22Rv1 (cell line): ENCODE measurements at regions not wholly inside any gene's neighbourhood (a gene's known extent, or its start where the extent isn't known, plus 50 kb on each side); places are given as distances from the start of the nearest gene placed in this dataset.

Experiments used
- ZFX ChIP-seq: fragments of 450-650 bp; IDR thresholded peaks from 2 replicates; pipeline ENCODE4 v1.6.1; 2017; ENCODE audit warnings: antibody characterized with exemption, borderline replicate concordance
- TF ChIP-seq, protein P1 (sequence below): fragments of 450-650 bp; IDR thresholded peaks from 2 replicates; pipeline ENCODE4 v1.5.1; 2017; ENCODE audit warnings: mild to moderate bottlenecking

GRCh38 chr20:48220033-48220633 lies 434.9 kb upstream of the SULF2 start:
- TF ChIP-seq, protein P1, sequence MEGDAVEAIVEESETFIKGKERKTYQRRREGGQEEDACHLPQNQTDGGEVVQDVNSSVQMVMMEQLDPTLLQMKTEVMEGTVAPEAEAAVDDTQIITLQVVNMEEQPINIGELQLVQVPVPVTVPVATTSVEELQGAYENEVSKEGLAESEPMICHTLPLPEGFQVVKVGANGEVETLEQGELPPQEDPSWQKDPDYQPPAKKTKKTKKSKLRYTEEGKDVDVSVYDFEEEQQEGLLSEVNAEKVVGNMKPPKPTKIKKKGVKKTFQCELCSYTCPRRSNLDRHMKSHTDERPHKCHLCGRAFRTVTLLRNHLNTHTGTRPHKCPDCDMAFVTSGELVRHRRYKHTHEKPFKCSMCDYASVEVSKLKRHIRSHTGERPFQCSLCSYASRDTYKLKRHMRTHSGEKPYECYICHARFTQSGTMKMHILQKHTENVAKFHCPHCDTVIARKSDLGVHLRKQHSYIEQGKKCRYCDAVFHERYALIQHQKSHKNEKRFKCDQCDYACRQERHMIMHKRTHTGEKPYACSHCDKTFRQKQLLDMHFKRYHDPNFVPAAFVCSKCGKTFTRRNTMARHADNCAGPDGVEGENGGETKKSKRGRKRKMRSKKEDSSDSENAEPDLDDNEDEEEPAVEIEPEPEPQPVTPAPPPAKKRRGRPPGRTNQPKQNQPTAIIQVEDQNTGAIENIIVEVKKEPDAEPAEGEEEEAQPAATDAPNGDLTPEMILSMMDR = no peak
- no peak for TF ChIP-seq ZFX
